K562 (cell line): ENCODE measurements at regions not wholly inside any gene's neighbourhood (a gene's known extent, or its start where the extent isn't known, plus 50 kb on each side); places are given as distances from the start of the nearest gene placed in this dataset.

Experiments
- ATAC-seq: fragments of 200-7000 bp; cut with Tn5 transposase; 3 replicates; pipeline ENCODE4 v1.9.1; 2020; ENCODE audit warnings: moderate library complexity
- BruUV-seq: library from RNA; stranded (reverse); fragments of 400-500 nt; replicated peaks from 2 replicates; lab custom pipeline; 2021; lab: Mats Ljungman, UMichigan
- CTCF ChIA-PET: fragments of 300-600 bp; formaldehyde crosslinking; extraction: SDS; loops from one replicate; lab custom pipeline; 2021; ENCODE audit warnings: low intra/inter-chr PET ratio; lab: Yijun Ruan, JAX
- POLR2A ChIA-PET: fragments of 300-600, 350-650 bp; sonication (Branson Sonifier 250); formaldehyde crosslinking; extraction: SDS; loops from one replicate; lab custom pipeline; 2021; ENCODE audit warnings: antibody characterized with exemption, inconsistent platforms; lab: Yijun Ruan, JAX
- DNase-seq, 4 experiments: peaks; one replicate each; pipeline versions ENCODE4 v3.0.0 to v3.0.0-alpha.2; 2011 to 2018; ENCODE audit warnings: low spot score in 3 of 4, mixed read lengths in 3 of 4; ENCODE audit errors: extremely low read depth in 1 of 4
- FAIRE-seq: peaks from 2 replicates; lab custom pipeline; 2011; peaks lifted over from hg19 to GRCh38; lab: Jason Lieb, UNC
- H2AFZ ChIP-seq: 2 replicates; pipeline ENCODE4 v1.6.0; 2011; ENCODE audit warnings: low read depth, low read length, control low read depth, inconsistent platforms
- H3K27ac ChIP-seq: fragments of 200-600 bp; 3 replicates; pipeline ENCODE4 v1.8.0; 2011; ENCODE audit warnings: low read depth, mild to moderate bottlenecking, control low read depth, inconsistent platforms, low read length, moderate library complexity, mixed read lengths; ENCODE audit errors: extremely low read depth
- H3K27me3 ChIP-seq, 2 experiments: fragments of 300-600 bp in 1 of 2; 2 replicates in 1 of 2; 3 replicates in 1 of 2; pipeline versions ENCODE4 v1.6.0 to v1.8.0; 2011; ENCODE audit warnings: inconsistent platforms in 2 of 2, low read length in 2 of 2, mild to moderate bottlenecking in 1 of 2, mixed read lengths in 1 of 2, moderate library complexity in 1 of 2; ENCODE audit not compliant: control insufficient read depth in 2 of 2, insufficient read depth in 2 of 2
- H3K36me3 ChIP-seq: fragments of 300-600 bp; 3 replicates; pipeline ENCODE4 v1.8.0; 2011; ENCODE audit warnings: mild to moderate bottlenecking, low read length, inconsistent platforms; ENCODE audit not compliant: control insufficient read depth, insufficient read depth
- H3K4me1 ChIP-seq, 2 experiments: fragments of 200-600 bp in 1 of 2; replicated peaks in 1 of 2; 2 replicates in 1 of 2; 3 replicates in 1 of 2; pipeline versions ENCODE4 v1.5.1 to v1.8.0; 2011; ENCODE audit warnings: inconsistent platforms in 2 of 2, low read length in 2 of 2, mild to moderate bottlenecking in 1 of 2, mixed read lengths in 1 of 2, moderate library complexity in 1 of 2; ENCODE audit not compliant: control insufficient read depth in 2 of 2, insufficient read depth in 2 of 2
- H3K4me2 ChIP-seq: 2 replicates; pipeline ENCODE4 v1.6.1; 2011; ENCODE audit warnings: low read length, control low read depth, inconsistent platforms, mixed read lengths; ENCODE audit not compliant: insufficient read depth
- H3K4me3 ChIP-seq: fragments of 200-600 bp; sonication (generic), shearing (Covaris generic); 2 replicates; pipeline ENCODE4 v1.5.1; 2016; ENCODE audit warnings: control low read depth, inconsistent platforms
- H3K79me2 ChIP-seq: fragments of 200-600 bp; 3 replicates; pipeline ENCODE4 v1.8.0; 2011; ENCODE audit warnings: low read length, inconsistent platforms; ENCODE audit not compliant: control insufficient read depth, insufficient read depth
- H3K9ac ChIP-seq, 2 experiments: 2 replicates each; pipeline versions ENCODE4 v1.6.0 to v1.6.1; 2011; ENCODE audit warnings: low read depth in 2 of 2, low read length in 2 of 2, control low read depth in 1 of 2, inconsistent platforms in 1 of 2, mild to moderate bottlenecking in 1 of 2, mixed read lengths in 1 of 2; ENCODE audit not compliant: insufficient read depth in 1 of 2
- H3K9me1 ChIP-seq: one replicate; pipeline ENCODE4 v1.6.0; 2011; ENCODE audit warnings: inconsistent platforms, mild to moderate bottlenecking, low read length, moderate library complexity; ENCODE audit not compliant: control insufficient read depth, insufficient read depth
- H3K9me3 ChIP-seq: replicated peaks from 2 replicates; pipeline ENCODE4 v1.5.1; 2011; ENCODE audit warnings: low read depth, low read length, inconsistent platforms; ENCODE audit not compliant: control insufficient read depth, insufficient read depth
- H4K20me1 ChIP-seq: replicated peaks from 2 replicates; pipeline ENCODE4 v1.6.1; 2011; ENCODE audit warnings: low read length, inconsistent platforms, mixed read lengths; ENCODE audit not compliant: control insufficient read depth, insufficient read depth
- ZFPM2 ChIP-seq: fragments of 250-450 bp; sonication (Bioruptor Pico); IDR thresholded peaks from 2 replicates; pipeline ENCODE4 v1.5.1; 2022; ENCODE audit warnings: mild to moderate bottlenecking
- ZNF197 ChIP-seq: fragments of 200-800 bp; sonication (Bioruptor generic); IDR thresholded peaks from 2 replicates; pipeline ENCODE4 v1.6.1; 2016; ENCODE audit warnings: low read depth, missing genetic modification characterization, missing compliant biosample characterization
- ZNF449 ChIP-seq: fragments of 250-450 bp; sonication (Bioruptor Pico); IDR thresholded peaks from 2 replicates; pipeline ENCODE4 v1.8.0; 2022; ENCODE audit warnings: moderate library complexity, mild to moderate bottlenecking, inconsistent platforms
- WGBS: fragments of 100-300 bp; shearing (Covaris generic); methylation state at CpG from one replicate; pipeline ENCODE4 v1.1.6; 2016; ENCODE audit warnings: low coverage, mixed read lengths; ENCODE audit not compliant: insufficient coverage; ENCODE audit errors: missing lambda C conversion rate; 5-methylcytosine and 5-hydroxymethylcytosine counted together
- in situ Hi-C: fragments of 300-500 bp; cut with MboI; formaldehyde crosslinking; loops from 4 replicates; pipeline ENCODE4 v1.15.0; 2018; ENCODE audit warnings: inconsistent platforms, mixed read lengths
- intact Hi-C: fragments of 100-400 bp; cut with micrococcal nuclease; formaldehyde crosslinking; loops from 2 replicates; pipeline ENCODE4 v1.14.2; 2022

GRCh38 chr9:71524996-71525580 is 243.2 kb downstream of the CEMIP2 start (continued):
- TF ChIP-seq ZNF449 = no peak

GRCh38 chr9:71524516-71524915 is 243.8 kb downstream of the CEMIP2 start:
- POLR2A ChIA-PET = no interaction called here
- CTCF ChIA-PET = no interaction called here
- H4K20me1 ChIP-seq = no peaks in the 10 kb centered on the region
- no peaks in the 10 kb centered on the region for H3K36me3 ChIP-seq
- H3K9ac ChIP-seq = no peak overlapping the region
- H3K27me3 ChIP-seq = no peaks in the 10 kb centered on the region
- in situ Hi-C loops = no loop called here
- DNase-seq (no peak), FAIRE-seq (no peak)
- no peak overlapping the region for H3K27ac ChIP-seq
- no peaks in the 10 kb centered on the region for H3K4me1 ChIP-seq
- no peak overlapping the region for H3K4me3 ChIP-seq
- no TSS peak for BruUV-seq
- intact Hi-C loops = loop anchor here (10.0 kb wide), 1 partner anchor 240 kb away; no protein-coding TSS in a partner anchor
- H3K79me2 ChIP-seq = no peaks in the 10 kb centered on the region
- no peak for TF ChIP-seq ZFPM2
- TF ChIP-seq ZNF197 (CRISPR knock-in tag) = no peak
- TF ChIP-seq, all 486 proteins: peak for 0
- Histone ChIP-seq H3K9me1 (no peaks in the 10 kb centered on the region), H2AFZ (no peak overlapping the region), H3K4me2 (no peak overlapping the region), H3K9me3 (no peaks in the 10 kb centered on the region)
- ATAC-seq = no peak
- 0% methylated on average over 1 of the region's 1 CpG for WGBS
